Ascending aorta (tissue), 2 donors: ENCODE measurements at regions not wholly inside any gene's neighbourhood (a gene's known extent, or its start where the extent isn't known, plus 50 kb on each side); places are given as distances from the start of the nearest gene placed in this dataset.

ENCODE experiments used
- DNase-seq, 2 donors: peaks; one replicate each; pipeline ENCODE4 v3.0.0-alpha.2; 2019; ENCODE audit warnings: low spot score in 2 of 2
- H3K27ac ChIP-seq, 2 donors: fragments of 200-600 bp; sonication (generic); one replicate each; pipeline ENCODE4 v1.5.1; 2016 to 2017; ENCODE audit warnings: mild to moderate bottlenecking in 1 of 2
- H3K27me3 ChIP-seq: fragments of 200-600 bp; sonication (generic); one replicate; pipeline ENCODE4 v1.5.1; 2017
- H3K36me3 ChIP-seq, 2 donors: fragments of 200-600 bp; sonication (generic); one replicate each; pipeline ENCODE4 v1.5.1; 2016
- H3K4me1 ChIP-seq, 2 donors: fragments of 200-600 bp; sonication (generic); one replicate each; pipeline ENCODE4 v1.5.1; 2016 to 2017; ENCODE audit warnings: mild to moderate bottlenecking in 1 of 2
- H3K4me3 ChIP-seq, 2 donors: fragments of 200-600 bp; sonication (generic); one replicate each; pipeline ENCODE4 v1.5.1; 2016 to 2017; ENCODE audit warnings: mild to moderate bottlenecking in 1 of 2
- H3K9me3 ChIP-seq, 2 donors: fragments of 200-600 bp; sonication (generic); one replicate each; pipeline ENCODE4 v1.5.1; 2016
- intact Hi-C: fragments of 100-400 bp; cut with DNase I; formaldehyde crosslinking; loops from one replicate; pipeline ENCODE4 v1.15.1; 2023
- TF ChIP-seq, protein P1 (sequence below), 3 experiments: fragments of 200-600 bp in 2 of 3; fragments of 450-650 bp in 1 of 3; sonication (generic) in 2 of 3; IDR thresholded peaks; one replicate each; pipeline ENCODE4 v1.5.1; 2016 to 2019; ENCODE audit warnings: antibody characterized with exemption in 3 of 3, mild to moderate bottlenecking in 1 of 3, moderate library complexity in 1 of 3

DNA sequence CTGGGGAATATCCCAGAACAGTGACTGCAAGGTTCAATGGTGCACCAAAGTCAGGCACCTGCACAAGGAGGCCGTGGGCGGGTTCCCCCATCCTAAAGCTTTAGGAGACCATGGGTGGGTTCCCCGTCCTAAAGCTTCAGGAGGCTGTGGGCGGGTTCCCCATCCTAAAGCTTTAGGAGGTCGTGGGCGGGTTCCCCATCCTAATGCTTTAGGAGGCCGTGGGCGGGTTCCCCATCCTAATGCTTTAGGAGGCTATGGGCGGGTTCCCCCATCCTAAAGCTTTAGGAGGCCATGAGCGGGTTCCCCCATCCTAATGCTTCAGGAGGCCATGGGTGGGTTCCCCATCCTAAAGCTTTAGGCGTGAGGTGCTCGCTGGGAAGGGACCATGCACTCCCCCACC is 313.3 kb downstream of the FOXL1 start:
- TF ChIP-seq, protein P1, sequence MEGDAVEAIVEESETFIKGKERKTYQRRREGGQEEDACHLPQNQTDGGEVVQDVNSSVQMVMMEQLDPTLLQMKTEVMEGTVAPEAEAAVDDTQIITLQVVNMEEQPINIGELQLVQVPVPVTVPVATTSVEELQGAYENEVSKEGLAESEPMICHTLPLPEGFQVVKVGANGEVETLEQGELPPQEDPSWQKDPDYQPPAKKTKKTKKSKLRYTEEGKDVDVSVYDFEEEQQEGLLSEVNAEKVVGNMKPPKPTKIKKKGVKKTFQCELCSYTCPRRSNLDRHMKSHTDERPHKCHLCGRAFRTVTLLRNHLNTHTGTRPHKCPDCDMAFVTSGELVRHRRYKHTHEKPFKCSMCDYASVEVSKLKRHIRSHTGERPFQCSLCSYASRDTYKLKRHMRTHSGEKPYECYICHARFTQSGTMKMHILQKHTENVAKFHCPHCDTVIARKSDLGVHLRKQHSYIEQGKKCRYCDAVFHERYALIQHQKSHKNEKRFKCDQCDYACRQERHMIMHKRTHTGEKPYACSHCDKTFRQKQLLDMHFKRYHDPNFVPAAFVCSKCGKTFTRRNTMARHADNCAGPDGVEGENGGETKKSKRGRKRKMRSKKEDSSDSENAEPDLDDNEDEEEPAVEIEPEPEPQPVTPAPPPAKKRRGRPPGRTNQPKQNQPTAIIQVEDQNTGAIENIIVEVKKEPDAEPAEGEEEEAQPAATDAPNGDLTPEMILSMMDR (IDR thresholded peaks at IDR 0.05), result no peak
- Histone ChIP-seq H3K9me3 (no peaks in the 10 kb centered on the region), H3K36me3 (no peaks in the 10 kb centered on the region), H3K4me1 (no peaks in the 10 kb centered on the region), H3K27ac (no peak overlapping the region), H3K27me3 (no peaks in the 10 kb centered on the region), H3K4me3 (no peak overlapping the region)
- no peak for DNase-seq
- intact Hi-C loops, result no loop called here

DNA sequence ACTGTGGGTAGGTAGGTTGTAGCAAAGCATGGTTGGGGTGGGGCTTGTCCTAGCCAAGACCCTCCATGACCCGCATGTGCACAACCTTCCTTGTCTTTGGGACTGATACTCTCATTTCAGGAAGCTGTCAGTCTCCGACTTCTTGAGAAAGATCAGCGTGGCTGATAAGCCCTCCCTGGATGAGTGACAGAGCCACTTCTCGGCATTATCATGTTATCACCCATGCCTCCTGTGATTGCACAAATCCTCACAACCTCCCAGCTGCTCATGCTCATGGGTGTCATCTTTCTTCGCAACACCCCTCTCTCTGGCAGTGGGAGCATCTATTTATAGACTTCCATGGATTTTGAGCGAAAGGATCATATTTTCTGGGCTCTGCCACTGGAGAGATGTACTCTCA is 314.2 kb downstream of the FOXL1 start:
- H3K27ac ChIP-seq, result no peak overlapping the region
- no peaks in the 10 kb centered on the region for H3K4me1 ChIP-seq
- no peak for DNase-seq
- no peaks in the 10 kb centered on the region for H3K36me3 ChIP-seq
- H3K27me3 ChIP-seq, result no peaks in the 10 kb centered on the region
- no peak overlapping the region for H3K4me3 ChIP-seq
- no peaks in the 10 kb centered on the region for H3K9me3 ChIP-seq
- TF ChIP-seq, protein P1 (IDR thresholded peaks at IDR 0.05), result no peak
- intact Hi-C loops, result no loop called here

DNA sequence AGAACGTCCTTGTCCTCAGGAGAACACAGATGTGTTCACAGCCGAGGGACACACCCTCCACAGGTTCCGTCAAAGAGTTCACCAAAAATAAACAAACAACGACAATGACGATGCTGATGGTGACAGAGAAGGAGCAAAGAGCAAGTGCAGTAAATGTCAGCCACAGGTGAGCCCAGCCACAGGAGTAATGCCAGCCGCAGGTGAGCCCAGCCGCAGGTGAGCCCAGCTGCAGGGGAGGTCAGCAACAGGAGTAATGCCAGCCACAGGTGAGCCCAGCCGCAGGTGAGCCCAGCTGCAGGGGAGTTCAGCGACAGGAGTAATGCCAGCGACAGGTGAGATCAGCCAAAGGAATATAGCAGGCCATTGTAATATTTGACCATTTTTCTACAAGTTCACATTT is 315.2 kb downstream of the FOXL1 start:
- no peak for DNase-seq
- H3K27me3 ChIP-seq, result no peaks in the 10 kb centered on the region
- no peak overlapping the region for H3K4me3 ChIP-seq

DNA sequence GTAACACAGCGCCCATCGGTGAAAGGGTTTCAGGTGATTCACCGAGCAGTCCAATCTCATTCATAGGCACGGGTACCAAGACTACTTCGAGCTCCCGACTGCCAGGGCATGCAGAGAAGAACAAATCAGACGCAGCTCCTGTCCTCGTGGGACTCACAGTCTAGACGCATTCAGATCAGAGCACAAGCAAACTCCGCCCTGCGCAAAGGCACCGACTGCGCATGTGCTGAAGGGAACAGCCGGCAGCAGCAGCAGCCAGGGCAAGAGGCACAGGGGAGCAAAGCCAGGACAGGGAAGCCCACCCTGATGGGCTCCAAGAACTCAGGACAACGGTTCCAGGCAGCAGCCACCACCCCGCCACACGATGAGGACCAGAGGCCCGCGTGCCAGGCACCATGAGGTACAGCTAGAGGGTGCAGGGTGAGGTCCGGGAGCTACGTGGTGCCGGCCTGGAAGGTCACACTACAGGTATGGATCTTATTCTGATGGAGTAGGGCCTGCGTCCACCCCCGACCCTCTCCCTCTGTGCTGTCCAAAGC is 315.7 kb downstream of the FOXL1 start:
- Histone ChIP-seq H3K36me3 (no peaks in the 10 kb centered on the region), H3K27me3 (no peaks in the 10 kb centered on the region), H3K27ac (no peak overlapping the region), H3K4me1 (no peaks in the 10 kb centered on the region), H3K9me3 (no peaks in the 10 kb centered on the region), H3K4me3 (no peak overlapping the region)
- no peak for DNase-seq
- intact Hi-C loops, result no loop called here
- TF ChIP-seq, protein P1 (IDR thresholded peaks at IDR 0.05), result no peak

More for the DNA sequence above, 315.2 kb downstream of the FOXL1 start:
- Histone ChIP-seq H3K9me3 (no peaks in the 10 kb centered on the region), H3K27ac (no peak overlapping the region), H3K4me1 (no peaks in the 10 kb centered on the region), H3K36me3 (no peaks in the 10 kb centered on the region)
- TF ChIP-seq, protein P1 (IDR thresholded peaks at IDR 0.05), result no peak
- intact Hi-C loops, result no loop called here

DNA sequence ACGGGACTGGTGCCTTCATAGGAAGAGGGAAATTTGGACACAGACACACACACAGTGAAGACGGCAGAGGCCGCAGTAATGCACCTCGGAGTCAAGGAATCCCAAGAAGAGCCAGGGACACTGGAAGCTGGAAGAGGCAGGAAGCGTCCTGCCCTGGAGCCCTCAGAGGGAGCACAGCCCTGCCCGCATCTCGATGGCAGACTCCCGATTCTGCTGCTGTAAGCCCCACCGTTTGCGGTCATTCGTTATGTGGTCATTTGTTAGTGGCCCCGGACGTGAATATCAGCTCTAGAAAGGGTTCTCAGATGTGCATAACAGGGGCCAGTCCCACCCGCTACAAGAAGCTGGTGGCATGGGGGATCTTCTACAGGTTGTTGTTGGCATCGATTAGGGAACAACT is 316.6 kb downstream of the FOXL1 start:
- Histone ChIP-seq H3K4me3 (no peak overlapping the region), H3K36me3 (no peaks in the 10 kb centered on the region), H3K4me1 (no peaks in the 10 kb centered on the region), H3K27ac (no peak overlapping the region), H3K9me3 (no peaks in the 10 kb centered on the region), H3K27me3 (no peaks in the 10 kb centered on the region)
- intact Hi-C loops, result no loop called here
- TF ChIP-seq, protein P1 (IDR thresholded peaks at IDR 0.05), result no peak
- no peak for DNase-seq

DNA sequence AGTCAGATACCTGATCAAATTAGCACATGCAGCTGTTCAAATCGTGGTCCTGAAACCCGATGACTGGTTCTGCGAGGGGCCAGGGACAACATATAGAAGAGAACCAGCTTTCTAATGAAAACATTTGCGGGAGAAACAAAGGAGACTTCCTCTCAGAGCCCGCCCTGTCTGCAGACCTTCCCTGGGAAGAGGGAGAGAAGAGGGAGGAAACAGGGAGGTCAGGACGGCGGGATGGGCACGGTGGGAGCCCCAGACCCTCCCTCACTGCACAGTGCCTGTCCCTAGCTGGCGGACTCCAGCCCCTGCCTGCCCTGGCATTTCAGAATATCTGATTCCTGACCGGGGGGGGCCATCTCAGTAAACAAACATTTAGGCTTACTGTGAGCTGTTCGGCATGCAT is 317.3 kb downstream of the FOXL1 start:
- H3K27me3 ChIP-seq, result no peaks in the 10 kb centered on the region
- intact Hi-C loops, result no loop called here
- no peak for DNase-seq
- H3K4me3 ChIP-seq, result no peak overlapping the region
- H3K9me3 ChIP-seq, result no peaks in the 10 kb centered on the region
- TF ChIP-seq, protein P1 (IDR thresholded peaks at IDR 0.05), result no peak
- H3K36me3 ChIP-seq, result no peaks in the 10 kb centered on the region
- H3K27ac ChIP-seq, result no peak overlapping the region
- H3K4me1 ChIP-seq, result no peaks in the 10 kb centered on the region
